ENCODE measurements at regions not wholly inside any gene's neighbourhood (a gene's known extent, or its start where the extent isn't known, plus 50 kb on each side); places are given as distances from the start of the nearest gene placed in this dataset.
"Not testable (repeated sequence)": the region's sequence is repeated elsewhere in the genome, so short reads cannot be mapped to it uniquely, and the experiment has no call there.

GRCh38 chr3:177906126-177906511, 630.1 kb upstream of the KCNMB2 start:
- no peak for DNase-seq (ENCODE audit: extremely low read depth in 1 of 2, low read depth in 1 of 2)

GRCh38 chr3:177906578-177907229, 629.5 kb upstream of the KCNMB2 start:
- DNase-seq (ENCODE audit: extremely low read depth in 1 of 2, low read depth in 1 of 2): no peak

- not testable (repeated sequence) for DNase-seq (ENCODE audit: extremely low read depth in 1 of 2, low read depth in 1 of 2)
These were observed 626.7 kb upstream of the KCNMB2 start for GRCh38 chr3:177909530-177909929.

- no peak for DNase-seq (ENCODE audit: extremely low read depth in 1 of 2, low read depth in 1 of 2)
These were observed 622.0 kb upstream of the KCNMB2 start for GRCh38 chr3:177914224-177914623.

GRCh38 chr3:177916461-177916860, 619.8 kb upstream of the KCNMB2 start:
- no peak for DNase-seq (ENCODE audit: extremely low read depth in 1 of 2, low read depth in 1 of 2)

GRCh38 chr3:177917234-177917861, 618.9 kb upstream of the KCNMB2 start:
- DNase-seq (ENCODE audit: extremely low read depth in 1 of 2, low read depth in 1 of 2): no peak

- DNase-seq (ENCODE audit: extremely low read depth in 1 of 2, low read depth in 1 of 2): no peak
These were observed 615.1 kb upstream of the KCNMB2 start for GRCh38 chr3:177921153-177921552.

GRCh38 chr3:177924261-177924660, 612.0 kb upstream of the KCNMB2 start:
- DNase-seq (ENCODE audit: extremely low read depth in 1 of 2, low read depth in 1 of 2): no peak

- no peak for DNase-seq (ENCODE audit: extremely low read depth in 1 of 2, low read depth in 1 of 2)
These were observed 607.9 kb upstream of the KCNMB2 start for GRCh38 chr3:177928172-177928873.

- no peak for DNase-seq (ENCODE audit: extremely low read depth in 1 of 2, low read depth in 1 of 2)
These were observed 606.9 kb upstream of the KCNMB2 start for GRCh38 chr3:177929310-177929709.

- no peak for DNase-seq (ENCODE audit: extremely low read depth in 1 of 2, low read depth in 1 of 2)
These were observed 605.5 kb upstream of the KCNMB2 start for GRCh38 chr3:177930771-177931170.

- no peak for DNase-seq (ENCODE audit: extremely low read depth in 1 of 2, low read depth in 1 of 2)
These were observed 604.9 kb upstream of the KCNMB2 start for GRCh38 chr3:177931346-177931745.

GRCh38 chr3:177932346-177932745, 603.9 kb upstream of the KCNMB2 start:
- no peak for DNase-seq (ENCODE audit: extremely low read depth in 1 of 2, low read depth in 1 of 2)

GRCh38 chr3:177932750-177933660, 603.2 kb upstream of the KCNMB2 start:
- DNase-seq (ENCODE audit: extremely low read depth in 1 of 2, low read depth in 1 of 2): no peak

- no peak for DNase-seq (ENCODE audit: extremely low read depth in 1 of 2, low read depth in 1 of 2)
These were observed 602.0 kb upstream of the KCNMB2 start for GRCh38 chr3:177934001-177934891.

GRCh38 chr3:177935047-177935446, 601.2 kb upstream of the KCNMB2 start:
- no peak for DNase-seq (ENCODE audit: extremely low read depth in 1 of 2, low read depth in 1 of 2)

GRCh38 chr3:177936721-177937120, 599.5 kb upstream of the KCNMB2 start:
- no peak for DNase-seq (ENCODE audit: extremely low read depth in 1 of 2, low read depth in 1 of 2)

- DNase-seq (ENCODE audit: extremely low read depth in 1 of 2, low read depth in 1 of 2): no peak
These were observed 593.3 kb upstream of the KCNMB2 start for GRCh38 chr3:177942911-177943310.

GRCh38 chr3:177944228-177944661, 592.0 kb upstream of the KCNMB2 start:
- no peak for DNase-seq (ENCODE audit: extremely low read depth in 1 of 2, low read depth in 1 of 2)

- DNase-seq (ENCODE audit: extremely low read depth in 1 of 2, low read depth in 1 of 2): no peak
These were observed 590.2 kb upstream of the KCNMB2 start for GRCh38 chr3:177946048-177946447.
